GM12892 (cell line): ENCODE measurements at regions not wholly inside any gene's neighbourhood (a gene's known extent, or its start where the extent isn't known, plus 50 kb on each side); places are given as distances from the start of the nearest gene placed in this dataset.

Experiments
- POLR2A ChIP-seq: IDR thresholded peaks from 2 replicates; pipeline ENCODE4 v1.6.1; 2011; ENCODE audit warnings: low read depth, low read length, control low read depth
- POLR2AphosphoS5 ChIP-seq: IDR thresholded peaks from 2 replicates; pipeline ENCODE4 v1.6.1; 2011; ENCODE audit warnings: low read depth, low read length, control low read depth
- TAF1 ChIP-seq: IDR thresholded peaks from 2 replicates; pipeline ENCODE4 v1.6.1; 2011; ENCODE audit warnings: low read depth, mild to moderate bottlenecking, control low read depth, low read length, borderline replicate concordance

GRCh38 chr2:215884451-215885087, 128.8 kb downstream of the MREG start:
- no peak for TF ChIP-seq POLR2AphosphoS5
- no peak for TF ChIP-seq POLR2A
- TF ChIP-seq TAF1 = no peak
